ENCODE measurements at regions not wholly inside any gene's neighbourhood (a gene's known extent, or its start where the extent isn't known, plus 50 kb on each side); places are given as distances from the start of the nearest gene placed in this dataset.
"Not testable (repeated sequence)": the region's sequence is repeated elsewhere in the genome, so short reads cannot be mapped to it uniquely, and the experiment has no call there.

DNA sequence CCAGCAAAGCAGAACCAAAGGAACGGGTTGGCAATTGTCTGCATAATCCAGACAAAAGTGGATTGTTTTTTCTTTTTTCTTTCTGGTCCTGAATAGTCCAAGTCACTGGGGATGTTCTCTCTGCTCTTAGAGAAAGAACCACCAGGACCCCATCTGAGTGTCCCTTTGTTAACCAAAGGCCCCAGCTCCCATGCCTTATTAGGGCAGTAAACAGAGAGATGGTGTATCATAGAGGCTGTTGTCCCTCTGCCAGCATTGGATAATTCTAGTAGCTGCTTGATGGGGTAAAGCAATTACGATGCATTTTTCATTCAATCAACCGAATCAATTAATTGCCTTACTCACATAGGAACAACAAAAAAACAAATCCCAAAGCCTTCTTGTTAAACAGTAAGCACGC, 213.0 kb downstream of the BUB3 start:
- DNase-seq (ENCODE audit: extremely low spot score), result no peak
- POLR2A ChIA-PET, result no interaction called here
- no peak for TF ChIP-seq FOXK2 (IDR thresholded peaks at IDR 0.05)
- no peak for TF ChIP-seq FOXM1 (IDR thresholded peaks at IDR 0.05; ENCODE audit: borderline replicate concordance)
- no peak for TF ChIP-seq FOXA1 (IDR thresholded peaks at IDR 0.05)
- TF ChIP-seq ARNT (IDR thresholded peaks at IDR 0.05), result no peak
- no peak for TF ChIP-seq HDGF (IDR thresholded peaks at IDR 0.05; ENCODE audit: borderline replicate concordance)
- TF ChIP-seq ELF4 (IDR thresholded peaks at IDR 0.05), result no peak
- no peak for TF ChIP-seq SP1 (IDR thresholded peaks at IDR 0.05)
- no peak for TF ChIP-seq NFRKB (IDR thresholded peaks at IDR 0.05)
- TF ChIP-seq L3MBTL2 (conservative IDR thresholded peaks at IDR 0.05), result no peak
- no peak for TF ChIP-seq TARDBP (IDR thresholded peaks at IDR 0.05)
- no peak for TF ChIP-seq SUZ12 (IDR thresholded peaks at IDR 0.05)
- TF ChIP-seq LEF1 (IDR thresholded peaks at IDR 0.05; ENCODE audit: borderline replicate concordance), result no peak
- CTCF ChIA-PET, result no interaction called here

DNA sequence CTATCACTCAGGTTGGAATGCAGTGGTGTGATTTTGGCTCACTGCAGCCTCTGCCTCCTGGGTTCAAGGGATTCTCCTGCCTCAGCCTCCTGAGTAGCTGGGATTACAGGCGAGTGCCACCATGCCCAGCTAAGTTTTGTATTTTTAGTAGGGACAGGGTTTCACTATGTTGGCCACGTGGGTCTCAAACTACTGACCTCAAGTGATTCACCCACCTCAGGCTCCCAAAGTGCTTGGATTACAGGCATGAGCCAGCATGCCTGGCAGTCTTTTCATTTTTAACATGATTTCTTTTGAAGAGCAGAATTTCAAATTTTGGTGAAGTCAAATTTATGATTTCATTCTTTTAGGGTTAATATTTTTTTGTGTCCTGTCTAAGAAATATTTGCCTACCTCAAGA, 217.4 kb downstream of the BUB3 start:
- POLR2A ChIA-PET; CTCF ChIA-PET; DNase-seq (ENCODE audit: extremely low spot score): not testable (repeated sequence)

GRCh38 chr10:123373591-123373990, 219.4 kb downstream of the BUB3 start:
- TF ChIP-seq, protein P1, sequence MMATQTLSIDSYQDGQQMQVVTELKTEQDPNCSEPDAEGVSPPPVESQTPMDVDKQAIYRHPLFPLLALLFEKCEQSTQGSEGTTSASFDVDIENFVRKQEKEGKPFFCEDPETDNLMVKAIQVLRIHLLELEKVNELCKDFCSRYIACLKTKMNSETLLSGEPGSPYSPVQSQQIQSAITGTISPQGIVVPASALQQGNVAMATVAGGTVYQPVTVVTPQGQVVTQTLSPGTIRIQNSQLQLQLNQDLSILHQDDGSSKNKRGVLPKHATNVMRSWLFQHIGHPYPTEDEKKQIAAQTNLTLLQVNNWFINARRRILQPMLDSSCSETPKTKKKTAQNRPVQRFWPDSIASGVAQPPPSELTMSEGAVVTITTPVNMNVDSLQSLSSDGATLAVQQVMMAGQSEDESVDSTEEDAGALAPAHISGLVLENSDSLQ (IDR thresholded peaks at IDR 0.05), result no peak
- TF ChIP-seq ARNT (IDR thresholded peaks at IDR 0.05) (no peak), CTBP1 (IDR thresholded peaks at IDR 0.05; ENCODE audit: borderline replicate concordance) (no peak), FOXK2 (IDR thresholded peaks at IDR 0.05) (no peak), ZNF384 (IDR thresholded peaks at IDR 0.05) (no peak), SP1 (IDR thresholded peaks at IDR 0.05) (no peak), TARDBP (IDR thresholded peaks at IDR 0.05) (no peak), ELF4 (IDR thresholded peaks at IDR 0.05) (no peak), FOXA1 (IDR thresholded peaks at IDR 0.05) (no peak), HDGF (IDR thresholded peaks at IDR 0.05; ENCODE audit: borderline replicate concordance) (no peak), FOXM1 (IDR thresholded peaks at IDR 0.05; ENCODE audit: borderline replicate concordance) (no peak), L3MBTL2 (conservative IDR thresholded peaks at IDR 0.05) (no peak), BHLHE40 (IDR thresholded peaks at IDR 0.05; ENCODE audit: borderline replicate concordance) (no peak)
- ChIA-PET CTCF (no interaction called here), POLR2A (no interaction called here)
- DNase-seq (ENCODE audit: extremely low spot score), result no peak

GRCh38 chr10:123375097-123375496, 220.9 kb downstream of the BUB3 start:
- TF ChIP-seq CTBP1 (IDR thresholded peaks at IDR 0.05; ENCODE audit: borderline replicate concordance) (no peak), SP1 (IDR thresholded peaks at IDR 0.05) (no peak), FOXM1 (IDR thresholded peaks at IDR 0.05; ENCODE audit: borderline replicate concordance) (no peak), TARDBP (IDR thresholded peaks at IDR 0.05) (no peak), SUZ12 (IDR thresholded peaks at IDR 0.05) (no peak), ELF4 (IDR thresholded peaks at IDR 0.05) (no peak), BHLHE40 (IDR thresholded peaks at IDR 0.05; ENCODE audit: borderline replicate concordance) (no peak), FOXK2 (IDR thresholded peaks at IDR 0.05) (no peak), L3MBTL2 (conservative IDR thresholded peaks at IDR 0.05) (no peak), NFRKB (IDR thresholded peaks at IDR 0.05) (no peak)
- TF ChIP-seq, protein P1 (IDR thresholded peaks at IDR 0.05), result no peak
- ChIA-PET CTCF (no interaction called here), POLR2A (no interaction called here)
- no peak for DNase-seq (ENCODE audit: extremely low spot score)

DNA sequence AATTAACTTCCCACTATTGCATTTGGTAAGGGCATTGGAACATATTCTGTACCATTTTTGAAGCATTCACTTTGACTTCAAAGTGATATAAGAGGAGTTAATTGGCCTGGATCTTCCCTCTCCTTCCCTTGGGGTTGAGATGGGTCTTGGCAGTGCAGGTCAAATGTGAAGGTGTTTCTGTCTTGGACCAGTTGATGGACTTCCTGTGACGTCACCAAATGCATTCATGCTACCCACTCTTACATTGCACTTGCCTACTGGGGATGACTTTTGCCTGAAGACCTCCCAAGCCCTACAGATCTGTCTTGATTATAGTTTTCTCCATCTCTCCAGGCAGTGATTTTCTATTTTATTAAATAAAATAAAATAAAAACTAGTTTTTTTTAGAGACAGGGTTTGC, 221.5 kb downstream of the BUB3 start:
- TF ChIP-seq FOXA1 (IDR thresholded peaks at IDR 0.05) (no peak), SUZ12 (IDR thresholded peaks at IDR 0.05) (no peak), L3MBTL2 (conservative IDR thresholded peaks at IDR 0.05) (no peak), ELF4 (IDR thresholded peaks at IDR 0.05) (no peak), NFRKB (IDR thresholded peaks at IDR 0.05) (no peak), TARDBP (IDR thresholded peaks at IDR 0.05) (no peak), FOXM1 (IDR thresholded peaks at IDR 0.05; ENCODE audit: borderline replicate concordance) (no peak)
- no peak for DNase-seq (ENCODE audit: extremely low spot score)
- ChIA-PET CTCF (no interaction called here), POLR2A (no interaction called here)

DNA sequence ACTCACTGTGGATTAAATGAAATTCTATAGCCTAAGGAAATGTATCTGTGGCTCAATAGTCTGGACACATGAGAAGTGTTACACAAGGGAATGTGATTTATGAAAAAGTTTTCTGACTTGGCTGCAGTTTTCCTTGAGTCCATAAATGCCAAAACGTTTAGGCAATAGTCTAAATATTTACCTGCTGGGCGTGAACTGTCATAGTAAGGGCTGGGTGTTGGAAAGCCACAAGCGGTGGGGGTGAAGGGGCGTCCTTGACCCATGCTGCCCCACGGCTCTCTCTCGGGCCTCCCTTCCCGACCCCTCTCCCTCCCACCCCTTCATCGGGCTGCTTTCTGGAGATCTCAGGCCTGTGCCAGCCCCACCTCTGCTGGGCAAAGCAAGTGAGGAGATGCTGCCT, 223.7 kb downstream of the BUB3 start:
- ChIA-PET POLR2A (no interaction called here), CTCF (no interaction called here)
- TF ChIP-seq L3MBTL2 (conservative IDR thresholded peaks at IDR 0.05) (no peak), FOXK2 (IDR thresholded peaks at IDR 0.05) (no peak), LEF1 (IDR thresholded peaks at IDR 0.05; ENCODE audit: borderline replicate concordance) (no peak), ZNF384 (IDR thresholded peaks at IDR 0.05) (no peak), SUZ12 (IDR thresholded peaks at IDR 0.05) (no peak), ARNT (IDR thresholded peaks at IDR 0.05) (no peak)
- TF ChIP-seq, protein P1 (IDR thresholded peaks at IDR 0.05), result no peak
- DNase-seq (ENCODE audit: extremely low spot score), result no peak

DNA sequence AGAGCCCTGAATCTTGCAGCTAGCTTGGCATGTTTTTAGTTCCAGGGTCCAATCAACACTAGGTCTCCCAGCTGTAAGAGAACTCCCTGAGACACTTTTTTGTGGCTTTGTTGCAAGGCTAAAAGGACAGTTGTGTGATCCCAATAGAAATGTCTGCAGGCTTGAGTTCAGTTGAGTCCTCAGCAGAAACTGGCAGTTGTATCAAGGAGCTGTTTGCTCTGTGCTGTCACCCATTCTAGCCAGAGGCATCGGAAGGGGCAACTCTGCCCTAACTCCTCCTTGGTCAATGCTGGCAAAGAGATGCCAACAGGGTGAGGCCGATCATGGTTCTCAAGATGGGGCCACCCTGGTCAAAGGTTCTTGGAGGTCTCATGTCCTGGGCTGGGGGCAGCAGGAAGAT, 224.1 kb downstream of the BUB3 start:
- POLR2A ChIA-PET, result no interaction called here
- DNase-seq (ENCODE audit: extremely low spot score), result no peak
- TF ChIP-seq TARDBP (IDR thresholded peaks at IDR 0.05) (no peak), SUZ12 (IDR thresholded peaks at IDR 0.05) (no peak), FOXA1 (IDR thresholded peaks at IDR 0.05) (no peak), L3MBTL2 (conservative IDR thresholded peaks at IDR 0.05) (no peak), ELF4 (IDR thresholded peaks at IDR 0.05) (no peak), ARNT (IDR thresholded peaks at IDR 0.05) (no peak), LEF1 (IDR thresholded peaks at IDR 0.05; ENCODE audit: borderline replicate concordance) (no peak), NFRKB (IDR thresholded peaks at IDR 0.05) (no peak), BHLHE40 (IDR thresholded peaks at IDR 0.05; ENCODE audit: borderline replicate concordance) (no peak), FOXM1 (IDR thresholded peaks at IDR 0.05; ENCODE audit: borderline replicate concordance) (no peak), FOXK2 (IDR thresholded peaks at IDR 0.05) (no peak), ZNF384 (IDR thresholded peaks at IDR 0.05) (no peak), CTBP1 (IDR thresholded peaks at IDR 0.05; ENCODE audit: borderline replicate concordance) (no peak), HDGF (IDR thresholded peaks at IDR 0.05; ENCODE audit: borderline replicate concordance) (no peak), SP1 (IDR thresholded peaks at IDR 0.05) (no peak)
- TF ChIP-seq, protein P1 (IDR thresholded peaks at IDR 0.05), result no peak
- CTCF ChIA-PET, result no interaction called here

Measured in HEK293T (cell line).